ENCODE measurements at regions not wholly inside any gene's neighbourhood (a gene's known extent, or its start where the extent isn't known, plus 50 kb on each side); places are given as distances from the start of the nearest gene placed in this dataset.

DNA sequence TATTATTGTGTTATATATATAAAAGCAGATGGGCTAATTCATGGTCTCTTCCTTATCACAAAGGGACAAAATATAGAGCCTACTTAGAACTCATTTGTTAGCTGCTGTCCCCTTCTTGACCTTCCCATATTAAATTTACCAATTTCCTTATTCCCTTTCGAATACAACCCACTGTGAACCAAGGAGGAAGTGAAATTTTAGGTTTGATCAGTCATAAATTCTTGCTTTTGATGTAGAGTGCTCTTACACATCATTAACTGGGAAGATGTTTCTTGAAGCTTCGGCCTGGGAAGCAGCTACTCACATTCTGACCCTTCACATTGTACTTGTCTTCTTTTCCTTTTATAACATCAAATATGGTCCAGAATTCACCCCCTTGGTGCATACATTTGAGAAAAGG is 579.0 kb downstream of the LRFN5 start:
- TF ChIP-seq POLR2A (IDR thresholded peaks at IDR 0.05) = no peak
- TF ChIP-seq, protein P1, sequence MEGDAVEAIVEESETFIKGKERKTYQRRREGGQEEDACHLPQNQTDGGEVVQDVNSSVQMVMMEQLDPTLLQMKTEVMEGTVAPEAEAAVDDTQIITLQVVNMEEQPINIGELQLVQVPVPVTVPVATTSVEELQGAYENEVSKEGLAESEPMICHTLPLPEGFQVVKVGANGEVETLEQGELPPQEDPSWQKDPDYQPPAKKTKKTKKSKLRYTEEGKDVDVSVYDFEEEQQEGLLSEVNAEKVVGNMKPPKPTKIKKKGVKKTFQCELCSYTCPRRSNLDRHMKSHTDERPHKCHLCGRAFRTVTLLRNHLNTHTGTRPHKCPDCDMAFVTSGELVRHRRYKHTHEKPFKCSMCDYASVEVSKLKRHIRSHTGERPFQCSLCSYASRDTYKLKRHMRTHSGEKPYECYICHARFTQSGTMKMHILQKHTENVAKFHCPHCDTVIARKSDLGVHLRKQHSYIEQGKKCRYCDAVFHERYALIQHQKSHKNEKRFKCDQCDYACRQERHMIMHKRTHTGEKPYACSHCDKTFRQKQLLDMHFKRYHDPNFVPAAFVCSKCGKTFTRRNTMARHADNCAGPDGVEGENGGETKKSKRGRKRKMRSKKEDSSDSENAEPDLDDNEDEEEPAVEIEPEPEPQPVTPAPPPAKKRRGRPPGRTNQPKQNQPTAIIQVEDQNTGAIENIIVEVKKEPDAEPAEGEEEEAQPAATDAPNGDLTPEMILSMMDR (IDR thresholded peaks at IDR 0.05 in 8 of 11, conservative IDR thresholded peaks at IDR 0.05 in 3 of 11) = no peak

Data from spleen (tissue), 7 donors.